ENCODE measurements at regions not wholly inside any gene's neighbourhood (a gene's known extent, or its start where the extent isn't known, plus 50 kb on each side); places are given as distances from the start of the nearest gene placed in this dataset.

DNA sequence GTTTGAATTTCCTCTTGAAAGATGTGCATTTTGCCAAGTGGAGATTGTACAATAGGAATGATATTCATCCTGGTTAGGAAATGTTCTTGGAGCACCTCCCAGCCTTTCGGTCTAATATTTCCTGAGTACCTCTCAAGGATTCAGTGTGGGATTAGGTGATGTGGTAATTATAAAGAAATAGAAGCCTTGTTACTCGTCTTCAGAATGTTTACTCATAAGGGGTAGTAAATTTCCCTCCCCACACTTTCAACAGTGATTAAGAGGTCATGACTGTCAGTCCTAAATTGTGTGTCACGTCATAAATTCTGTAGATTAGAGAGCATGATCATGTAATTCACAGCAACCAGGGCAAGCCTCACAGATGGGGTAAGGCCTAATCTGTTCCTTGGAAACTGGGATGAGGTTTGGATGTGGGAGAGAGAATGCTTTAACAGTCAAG is 633.1 kb upstream of the TBL1XR1 start:
- TF ChIP-seq, protein P1, sequence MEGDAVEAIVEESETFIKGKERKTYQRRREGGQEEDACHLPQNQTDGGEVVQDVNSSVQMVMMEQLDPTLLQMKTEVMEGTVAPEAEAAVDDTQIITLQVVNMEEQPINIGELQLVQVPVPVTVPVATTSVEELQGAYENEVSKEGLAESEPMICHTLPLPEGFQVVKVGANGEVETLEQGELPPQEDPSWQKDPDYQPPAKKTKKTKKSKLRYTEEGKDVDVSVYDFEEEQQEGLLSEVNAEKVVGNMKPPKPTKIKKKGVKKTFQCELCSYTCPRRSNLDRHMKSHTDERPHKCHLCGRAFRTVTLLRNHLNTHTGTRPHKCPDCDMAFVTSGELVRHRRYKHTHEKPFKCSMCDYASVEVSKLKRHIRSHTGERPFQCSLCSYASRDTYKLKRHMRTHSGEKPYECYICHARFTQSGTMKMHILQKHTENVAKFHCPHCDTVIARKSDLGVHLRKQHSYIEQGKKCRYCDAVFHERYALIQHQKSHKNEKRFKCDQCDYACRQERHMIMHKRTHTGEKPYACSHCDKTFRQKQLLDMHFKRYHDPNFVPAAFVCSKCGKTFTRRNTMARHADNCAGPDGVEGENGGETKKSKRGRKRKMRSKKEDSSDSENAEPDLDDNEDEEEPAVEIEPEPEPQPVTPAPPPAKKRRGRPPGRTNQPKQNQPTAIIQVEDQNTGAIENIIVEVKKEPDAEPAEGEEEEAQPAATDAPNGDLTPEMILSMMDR (conservative IDR thresholded peaks at IDR 0.05 in 1 of 2, IDR thresholded peaks at IDR 0.05 in 1 of 2; ENCODE audit: extremely low read depth in 1 of 2, insufficient read depth in 1 of 2, low read depth in 1 of 2, low read length in 2 of 2) = no peak
- TF ChIP-seq EZH2 (IDR thresholded peaks at IDR 0.05; ENCODE audit: borderline replicate concordance, low read length) = no peak

Measured in mammary epithelial cell (primary cell).